NT2/D1 (cell line): ENCODE measurements at regions not wholly inside any gene's neighbourhood (a gene's known extent, or its start where the extent isn't known, plus 50 kb on each side); places are given as distances from the start of the nearest gene placed in this dataset.

ENCODE experiments used
- SUZ12 ChIP-seq: IDR thresholded peaks from 2 replicates; pipeline ENCODE4 v1.6.1; 2011; ENCODE audit not compliant: insufficient read length, insufficient read depth; ENCODE audit errors: extremely low read depth
- ZNF274 ChIP-seq: IDR thresholded peaks from 2 replicates; pipeline ENCODE4 v1.6.1; 2011; ENCODE audit warnings: mild to moderate bottlenecking, low read depth, low read length

DNA sequence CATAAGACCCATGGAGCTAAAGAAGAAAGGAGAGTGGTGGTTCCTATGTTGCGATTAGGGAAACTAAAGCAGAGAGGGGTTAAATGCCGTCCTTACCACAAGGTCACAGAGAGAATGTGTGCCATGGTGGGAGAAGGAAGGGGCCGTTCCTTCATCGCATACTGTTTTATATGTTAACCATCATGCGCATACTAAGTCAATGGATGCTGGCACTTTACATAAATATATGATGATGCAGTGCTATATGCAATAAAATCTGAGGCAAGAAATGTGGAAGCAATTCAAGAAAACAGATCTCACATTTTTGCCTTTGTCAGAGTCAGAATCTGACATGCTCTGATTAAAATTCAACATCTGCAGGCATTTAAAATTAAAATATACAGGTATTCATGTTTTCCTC lies 168.1 kb downstream of the BMP4 start:
- no peak for TF ChIP-seq SUZ12
- TF ChIP-seq ZNF274 = no peak
